Osteoblast (primary cell): ENCODE measurements at regions not wholly inside any gene's neighbourhood (a gene's known extent, or its start where the extent isn't known, plus 50 kb on each side); places are given as distances from the start of the nearest gene placed in this dataset.

Experiments used
- DNase-seq: peaks from one replicate; pipeline ENCODE4 v3.0.0; 2011; ENCODE audit warnings: low spot score, mixed read lengths; ENCODE audit not compliant: insufficient read length; ENCODE audit errors: missing footprints
- H2AFZ ChIP-seq: 2 replicates; pipeline ENCODE4 v1.6.0; 2011; ENCODE audit warnings: mild to moderate bottlenecking, low read length
- H3K27ac ChIP-seq: 2 replicates; pipeline ENCODE4 v1.5.1; 2011; ENCODE audit warnings: mild to moderate bottlenecking, low read depth, low read length, moderate library complexity
- H3K27me3 ChIP-seq: 2 replicates; pipeline ENCODE4 v1.6.0; 2012; ENCODE audit warnings: mild to moderate bottlenecking, control low read depth, inconsistent platforms, low read length, moderate library complexity; ENCODE audit not compliant: insufficient read depth
- H3K36me3 ChIP-seq: 2 replicates; pipeline ENCODE4 v1.5.1; 2011; ENCODE audit warnings: mild to moderate bottlenecking, low read length, control low read depth, moderate library complexity; ENCODE audit not compliant: insufficient read depth
- H3K4me1 ChIP-seq: 2 replicates; pipeline ENCODE4 v1.5.1; 2011; ENCODE audit warnings: mild to moderate bottlenecking, low read length, control low read depth, moderate library complexity; ENCODE audit not compliant: insufficient read depth
- H3K4me2 ChIP-seq: 2 replicates; pipeline ENCODE4 v1.6.0; 2011; ENCODE audit warnings: mild to moderate bottlenecking, low read length; ENCODE audit not compliant: insufficient read depth
- H3K4me3 ChIP-seq: fragments of 200-600 bp; sonication (generic); 3 replicates; pipeline ENCODE4 v1.5.1; 2012; ENCODE audit warnings: mild to moderate bottlenecking, low read length, inconsistent platforms; ENCODE audit not compliant: insufficient read depth
- H3K79me2 ChIP-seq: 2 replicates; pipeline ENCODE4 v1.6.0; 2012; ENCODE audit warnings: mild to moderate bottlenecking, low read length, control low read depth, inconsistent platforms; ENCODE audit not compliant: insufficient read depth
- H3K9me3 ChIP-seq: 2 replicates; pipeline ENCODE4 v1.5.1; 2011; ENCODE audit warnings: low read depth, low read length, control low read depth
- H4K20me1 ChIP-seq: 2 replicates; pipeline ENCODE4 v1.6.0; 2012; ENCODE audit warnings: mild to moderate bottlenecking, low read length, control low read depth; ENCODE audit not compliant: insufficient read depth
- TF ChIP-seq, protein P1 (sequence below): IDR thresholded peaks from 2 replicates; pipeline ENCODE4 v1.5.1; 2011; ENCODE audit warnings: mild to moderate bottlenecking, low read depth, low read length, moderate library complexity; ENCODE audit errors: extremely low read depth

- H3K79me2 ChIP-seq: no peaks in the 10 kb centered on the region
- H3K27me3 ChIP-seq: no peaks in the 10 kb centered on the region
- H4K20me1 ChIP-seq: no peaks in the 10 kb centered on the region
- DNase-seq: no peak
- H3K4me1 ChIP-seq: no peaks in the 10 kb centered on the region
- no peak overlapping the region for H3K4me2 ChIP-seq
- H3K27ac ChIP-seq: no peak overlapping the region
- TF ChIP-seq, protein P1, sequence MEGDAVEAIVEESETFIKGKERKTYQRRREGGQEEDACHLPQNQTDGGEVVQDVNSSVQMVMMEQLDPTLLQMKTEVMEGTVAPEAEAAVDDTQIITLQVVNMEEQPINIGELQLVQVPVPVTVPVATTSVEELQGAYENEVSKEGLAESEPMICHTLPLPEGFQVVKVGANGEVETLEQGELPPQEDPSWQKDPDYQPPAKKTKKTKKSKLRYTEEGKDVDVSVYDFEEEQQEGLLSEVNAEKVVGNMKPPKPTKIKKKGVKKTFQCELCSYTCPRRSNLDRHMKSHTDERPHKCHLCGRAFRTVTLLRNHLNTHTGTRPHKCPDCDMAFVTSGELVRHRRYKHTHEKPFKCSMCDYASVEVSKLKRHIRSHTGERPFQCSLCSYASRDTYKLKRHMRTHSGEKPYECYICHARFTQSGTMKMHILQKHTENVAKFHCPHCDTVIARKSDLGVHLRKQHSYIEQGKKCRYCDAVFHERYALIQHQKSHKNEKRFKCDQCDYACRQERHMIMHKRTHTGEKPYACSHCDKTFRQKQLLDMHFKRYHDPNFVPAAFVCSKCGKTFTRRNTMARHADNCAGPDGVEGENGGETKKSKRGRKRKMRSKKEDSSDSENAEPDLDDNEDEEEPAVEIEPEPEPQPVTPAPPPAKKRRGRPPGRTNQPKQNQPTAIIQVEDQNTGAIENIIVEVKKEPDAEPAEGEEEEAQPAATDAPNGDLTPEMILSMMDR: no peak
- no peaks in the 10 kb centered on the region for H3K9me3 ChIP-seq
- H2AFZ ChIP-seq: no peak overlapping the region
- no peak overlapping the region for H3K4me3 ChIP-seq
- H3K36me3 ChIP-seq: no peaks in the 10 kb centered on the region
Measured at GRCh38 chr5:25362799-25363198, 718.0 kb upstream of the CDH10 start.

DNA sequence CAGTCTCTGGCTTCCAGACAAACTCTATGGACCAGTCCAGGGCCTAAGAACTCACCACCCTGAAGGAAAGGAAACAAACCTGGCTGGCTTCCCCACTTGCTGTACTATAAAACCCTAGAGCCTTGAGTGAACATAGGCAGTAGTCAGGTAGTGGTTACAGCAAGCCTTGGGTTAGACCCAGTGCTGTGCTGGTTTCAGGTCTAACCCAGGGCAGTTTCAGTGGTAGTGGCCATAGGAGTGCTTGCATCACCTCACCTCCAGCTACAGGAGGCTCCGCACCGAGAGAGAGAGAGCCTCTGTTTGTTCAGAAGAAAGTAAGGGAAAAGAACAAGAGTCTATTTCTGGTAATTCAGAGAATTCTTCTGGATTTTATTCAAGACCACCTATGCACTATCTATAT, 714.1 kb upstream of the CDH10 start:
- Histone ChIP-seq H3K36me3 (no peaks in the 10 kb centered on the region), H3K4me3 (no peak overlapping the region), H3K27me3 (no peaks in the 10 kb centered on the region), H3K4me2 (no peak overlapping the region), H3K9me3 (no peaks in the 10 kb centered on the region), H2AFZ (no peak overlapping the region), H3K4me1 (no peaks in the 10 kb centered on the region), H3K79me2 (no peaks in the 10 kb centered on the region), H3K27ac (no peak overlapping the region), H4K20me1 (no peaks in the 10 kb centered on the region)
- no peak for DNase-seq
- TF ChIP-seq, protein P1: no peak

- DNase-seq: no peak
- H3K27ac ChIP-seq: no peak overlapping the region
- H3K36me3 ChIP-seq: no peaks in the 10 kb centered on the region
- H3K4me1 ChIP-seq: no peaks in the 10 kb centered on the region
- H3K79me2 ChIP-seq: no peaks in the 10 kb centered on the region
- no peaks in the 10 kb centered on the region for H3K9me3 ChIP-seq
- H3K4me2 ChIP-seq: no peak overlapping the region
- TF ChIP-seq, protein P1: no peak
- H4K20me1 ChIP-seq: no peaks in the 10 kb centered on the region
- H3K27me3 ChIP-seq: no peaks in the 10 kb centered on the region
- no peak overlapping the region for H3K4me3 ChIP-seq
- H2AFZ ChIP-seq: no peak overlapping the region
Measured at GRCh38 chr5:25357605-25358004, 712.8 kb upstream of the CDH10 start.

DNA sequence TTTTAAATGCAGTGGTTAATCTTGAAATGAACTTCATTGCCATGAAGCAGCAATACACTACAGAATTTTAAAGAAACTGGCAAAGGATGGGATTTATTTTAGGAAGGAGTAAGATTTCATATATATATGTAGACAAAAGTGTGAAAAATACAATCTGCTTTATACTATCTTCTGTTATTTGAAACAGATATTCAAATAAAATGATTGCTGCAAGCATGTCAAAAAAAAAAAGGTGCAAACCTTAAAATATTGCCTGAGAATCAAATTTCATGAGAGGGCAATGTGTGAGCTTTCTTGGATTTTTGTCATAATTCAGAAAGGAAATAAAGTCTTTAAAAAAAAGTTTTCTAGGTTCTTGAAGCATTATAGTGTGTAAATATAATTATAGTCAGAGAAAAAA, 705.0 kb upstream of the CDH10 start:
- no peaks in the 10 kb centered on the region for H3K4me1 ChIP-seq
- H3K4me3 ChIP-seq: no peak overlapping the region
- peaks cover 3% of the 10 kb centered on the region for H3K9me3 ChIP-seq
- H3K4me2 ChIP-seq: no peak overlapping the region
- H3K27me3 ChIP-seq: no peaks in the 10 kb centered on the region
- no peaks in the 10 kb centered on the region for H4K20me1 ChIP-seq
- DNase-seq: peak; percentile 35
- TF ChIP-seq, protein P1: no peak
- no peak overlapping the region for H3K27ac ChIP-seq
- no peaks in the 10 kb centered on the region for H3K79me2 ChIP-seq
- H2AFZ ChIP-seq: no peak overlapping the region
- H3K36me3 ChIP-seq: no peaks in the 10 kb centered on the region
